GM12891 (cell line): ENCODE measurements at regions not wholly inside any gene's neighbourhood (a gene's known extent, or its start where the extent isn't known, plus 50 kb on each side); places are given as distances from the start of the nearest gene placed in this dataset.

Experiments
- DNase-seq: peaks from one replicate; pipeline ENCODE4 v3.0.0; 2011; ENCODE audit warnings: low spot score; ENCODE audit not compliant: insufficient read length
- FAIRE-seq: peaks from 2 replicates; lab custom pipeline; 2011; peaks lifted over from hg19 to GRCh38; lab: Jason Lieb, UNC
- PAX5 ChIP-seq: IDR thresholded peaks from 2 replicates; pipeline ENCODE4 v1.6.1; 2011; ENCODE audit warnings: low read length, moderate library complexity, mild to moderate bottlenecking; ENCODE audit not compliant: insufficient read depth, severe bottlenecking
- POLR2A ChIP-seq: IDR thresholded peaks from 2 replicates; pipeline ENCODE4 v1.6.1; 2011; ENCODE audit warnings: low read depth, low read length, control low read depth
- POLR2AphosphoS5 ChIP-seq: IDR thresholded peaks from 2 replicates; pipeline ENCODE4 v1.6.1; 2011; ENCODE audit warnings: low read depth, low read length, control low read depth
- POU2F2 ChIP-seq: IDR thresholded peaks from 2 replicates; pipeline ENCODE4 v1.6.1; 2011; ENCODE audit warnings: low read depth, mild to moderate bottlenecking, control low read depth, low read length, moderate library complexity
- SPI1 ChIP-seq: IDR thresholded peaks from 2 replicates; pipeline ENCODE4 v1.6.1; 2011; ENCODE audit warnings: low read depth, low read length, control low read depth
- TAF1 ChIP-seq: IDR thresholded peaks from 2 replicates; pipeline ENCODE4 v1.6.1; 2011; ENCODE audit warnings: low read depth, low read length, control low read depth

GRCh38 chr12:33670284-33670683 lies 230.7 kb upstream of the SYT10 start:
- DNase-seq (no peak), FAIRE-seq (no peak)
- TF ChIP-seq POLR2A (no peak), POLR2AphosphoS5 (no peak), PAX5 (no peak), SPI1 (no peak), TAF1 (no peak), POU2F2 (no peak)

- no peak for FAIRE-seq
- no peak for DNase-seq
- TF ChIP-seq POLR2AphosphoS5, result no peak
- no peak for TF ChIP-seq TAF1
Observed at GRCh38 chr12:33671676-33672075, 232.1 kb upstream of the SYT10 start.

- TF ChIP-seq PAX5 (no peak), SPI1 (no peak), POLR2AphosphoS5 (no peak), POLR2A (no peak), TAF1 (no peak), POU2F2 (no peak)
- DNase-seq (no peak), FAIRE-seq (no peak)
Observed at GRCh38 chr12:33672836-33673577, 233.4 kb upstream of the SYT10 start.

DNA sequence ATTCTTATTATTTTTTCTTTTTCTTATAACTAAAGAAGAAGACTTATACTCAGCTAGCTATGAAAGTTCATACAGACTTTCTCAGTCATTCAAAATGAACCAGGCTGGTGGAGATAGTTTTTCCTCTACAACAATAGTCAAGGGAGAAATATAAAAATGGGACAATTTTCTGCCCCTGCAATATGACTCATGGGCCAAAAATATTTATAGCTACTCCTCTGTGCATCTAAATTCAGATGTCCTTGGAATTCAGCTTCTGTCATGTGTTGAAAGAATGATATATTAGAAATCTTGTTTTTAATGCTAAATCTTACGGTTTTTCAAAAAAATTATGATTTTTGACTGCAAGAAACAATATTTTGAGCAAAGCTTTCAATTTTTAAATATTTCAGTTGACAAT lies 237.2 kb upstream of the SYT10 start:
- DNase-seq (no peak), FAIRE-seq (no peak)
- TF ChIP-seq PAX5 (no peak), POLR2AphosphoS5 (no peak), SPI1 (no peak), POU2F2 (no peak), TAF1 (no peak), POLR2A (no peak)

- DNase-seq, result no peak
- TF ChIP-seq POLR2A (no peak), TAF1 (no peak), PAX5 (no peak), SPI1 (no peak), POLR2AphosphoS5 (no peak), POU2F2 (no peak)
- no peak for FAIRE-seq
Observed at GRCh38 chr12:33678221-33678964, 238.8 kb upstream of the SYT10 start.

GRCh38 chr12:33690562-33690961 lies 250.9 kb upstream of the SYT10 start:
- no peak for TF ChIP-seq SPI1
- TF ChIP-seq TAF1, result no peak
- TF ChIP-seq POU2F2, result no peak
- TF ChIP-seq POLR2AphosphoS5, result no peak
- FAIRE-seq, result no peak
- no peak for DNase-seq

- DNase-seq, result no peak
- FAIRE-seq, result no peak
- TF ChIP-seq POLR2A (no peak), SPI1 (no peak), POLR2AphosphoS5 (no peak), POU2F2 (no peak)
Observed at GRCh38 chr12:33703221-33703620, 263.6 kb upstream of the SYT10 start.

GRCh38 chr12:33706927-33707326 lies 267.3 kb upstream of the SYT10 start:
- DNase-seq (no peak), FAIRE-seq (no peak)
- TF ChIP-seq POU2F2 (no peak), POLR2AphosphoS5 (no peak), POLR2A (no peak), PAX5 (no peak), TAF1 (no peak), SPI1 (no peak)

- DNase-seq (no peak), FAIRE-seq (no peak)
- TF ChIP-seq SPI1 (no peak), POLR2AphosphoS5 (no peak), POLR2A (no peak), POU2F2 (no peak), PAX5 (no peak), TAF1 (no peak)
Observed at GRCh38 chr12:33708935-33709334, 269.3 kb upstream of the SYT10 start.

- DNase-seq, result no peak
- TF ChIP-seq POU2F2 (no peak), POLR2AphosphoS5 (no peak), PAX5 (no peak), SPI1 (no peak), TAF1 (no peak), POLR2A (no peak)
- FAIRE-seq, result no peak
Observed at GRCh38 chr12:33710548-33710947, 270.9 kb upstream of the SYT10 start.

- DNase-seq (no peak), FAIRE-seq (no peak)
- TF ChIP-seq POU2F2, result no peak
- no peak for TF ChIP-seq SPI1
- no peak for TF ChIP-seq POLR2AphosphoS5
- TF ChIP-seq TAF1, result no peak
Observed at GRCh38 chr12:33718631-33719030, 279.0 kb upstream of the SYT10 start.
